ENCODE measurements at regions not wholly inside any gene's neighbourhood (a gene's known extent, or its start where the extent isn't known, plus 50 kb on each side); places are given as distances from the start of the nearest gene placed in this dataset.
"Not testable (repeated sequence)": the region's sequence is repeated elsewhere in the genome, so short reads cannot be mapped to it uniquely, and the experiment has no call there.

- no peak for DNase-seq
Observed at GRCh38 chr4:117014236-117014635, 71.1 kb downstream of the TRAM1L1 start.

GRCh38 chr4:117010671-117011070, 74.7 kb downstream of the TRAM1L1 start:
- no peak for DNase-seq

GRCh38 chr4:117001077-117001476, 84.3 kb downstream of the TRAM1L1 start:
- no peak for DNase-seq

GRCh38 chr4:116982656-116983055, 102.7 kb downstream of the TRAM1L1 start:
- DNase-seq = no peak

GRCh38 chr4:116980436-116980835, 104.9 kb downstream of the TRAM1L1 start:
- not testable (repeated sequence) for DNase-seq

GRCh38 chr4:116959045-116959444, 126.3 kb downstream of the TRAM1L1 start:
- DNase-seq = no peak

- DNase-seq = no peak
Observed at GRCh38 chr4:116953947-116954346, 131.4 kb downstream of the TRAM1L1 start.

- no peak for DNase-seq
Observed at GRCh38 chr4:116952530-116953136, 132.7 kb downstream of the TRAM1L1 start.

- DNase-seq = no peak
Observed at GRCh38 chr4:116949856-116950255, 135.5 kb downstream of the TRAM1L1 start.

- no peak for DNase-seq
Observed at GRCh38 chr4:116942315-116942714, 143.1 kb downstream of the TRAM1L1 start.

- no peak for DNase-seq
Observed at GRCh38 chr4:116930329-116930728, 155.0 kb downstream of the TRAM1L1 start.

- DNase-seq = peak in 1 of 3 donors; percentile 2
Observed at GRCh38 chr4:116926631-116927295, 158.6 kb downstream of the TRAM1L1 start.

GRCh38 chr4:116925900-116926457, 159.4 kb downstream of the TRAM1L1 start:
- DNase-seq = peak in 1 of 3 donors; percentile 55

GRCh38 chr4:116923389-116923788, 162.0 kb downstream of the TRAM1L1 start:
- no peak for DNase-seq

- DNase-seq = peak in 2 of 3 donors; percentile 20 to 38
Observed at GRCh38 chr4:116913451-116913850, 171.9 kb downstream of the TRAM1L1 start.

- DNase-seq = no peak
Observed at GRCh38 chr4:116906758-116907157, 178.6 kb downstream of the TRAM1L1 start.

GRCh38 chr4:116899561-116899960, 185.8 kb downstream of the TRAM1L1 start:
- no peak for DNase-seq

GRCh38 chr4:116885579-116885978, 199.8 kb downstream of the TRAM1L1 start:
- DNase-seq = no peak

- DNase-seq = no peak
Observed at GRCh38 chr4:116882503-116882902, 202.9 kb downstream of the TRAM1L1 start.

GRCh38 chr4:116881077-116881476, 204.3 kb downstream of the TRAM1L1 start:
- DNase-seq = no peak

- DNase-seq = no peak
Observed at GRCh38 chr4:116880625-116881024, 204.8 kb downstream of the TRAM1L1 start.

GRCh38 chr4:116878280-116878679, 207.1 kb downstream of the TRAM1L1 start:
- no peak for DNase-seq

GRCh38 chr4:116877069-116877468, 208.3 kb downstream of the TRAM1L1 start:
- no peak for DNase-seq
